ENCODE measurements at regions not wholly inside any gene's neighbourhood (a gene's known extent, or its start where the extent isn't known, plus 50 kb on each side); places are given as distances from the start of the nearest gene placed in this dataset.

GRCh38 chr11:80861193-80861592, 1420.4 kb upstream of the TENM4 start:
- Histone ChIP-seq H3K23ac (ENCODE audit: low read length) (no peak overlapping the region), H2AFZ (ENCODE audit: insufficient read depth, low read length, poor library complexity) (no peak overlapping the region), H4K91ac (ENCODE audit: low read depth, low read length) (no peak overlapping the region), H2BK12ac (ENCODE audit: low read length) (no peak overlapping the region), H3K4me2 (ENCODE audit: low read length) (no peak overlapping the region), H3K4me3 (ENCODE audit: low read depth, low read length) (no peak overlapping the region), H3K4me1 (ENCODE audit: control insufficient read depth in 1 of 2, insufficient read depth in 2 of 2, low read length in 2 of 2) (peaks cover 0 to 4% of the 10 kb centered on the region in 2 experiments), H3K18ac (ENCODE audit: low read length) (no peak overlapping the region), H3K4ac (ENCODE audit: low read depth, low read length) (no peak overlapping the region), H2BK5ac (ENCODE audit: low read depth, low read length, poor library complexity) (no peak overlapping the region), H3K79me2 (ENCODE audit: control insufficient read depth, insufficient read depth, low read length, poor library complexity) (no peaks in the 10 kb centered on the region), H3K14ac (ENCODE audit: low read length) (no peak overlapping the region), H4K12ac (ENCODE audit: low read depth, low read length) (no peak overlapping the region), H2BK120ac (ENCODE audit: insufficient read depth, low read length, poor library complexity) (no peak overlapping the region), H3K79me1 (ENCODE audit: low read length) (no peaks in the 10 kb centered on the region), H3K27ac (ENCODE audit: low read depth, low read length) (no peak overlapping the region), H3K9ac (ENCODE audit: low read length) (no peak overlapping the region), H4K8ac (ENCODE audit: low read depth, low read length) (no peak overlapping the region), H3K27me3 (ENCODE audit: insufficient read depth, low read length) (no peaks in the 10 kb centered on the region), H3K36me3 (ENCODE audit: control insufficient read depth in 1 of 2, insufficient read depth in 2 of 2, low read length in 2 of 2) (no peaks in the 10 kb centered on the region), H3K9me3 (ENCODE audit: insufficient read depth, low read depth, low read length) (no peaks in the 10 kb centered on the region), H2AK5ac (ENCODE audit: low read length) (no peak overlapping the region)
- no peak for DNase-seq

DNA sequence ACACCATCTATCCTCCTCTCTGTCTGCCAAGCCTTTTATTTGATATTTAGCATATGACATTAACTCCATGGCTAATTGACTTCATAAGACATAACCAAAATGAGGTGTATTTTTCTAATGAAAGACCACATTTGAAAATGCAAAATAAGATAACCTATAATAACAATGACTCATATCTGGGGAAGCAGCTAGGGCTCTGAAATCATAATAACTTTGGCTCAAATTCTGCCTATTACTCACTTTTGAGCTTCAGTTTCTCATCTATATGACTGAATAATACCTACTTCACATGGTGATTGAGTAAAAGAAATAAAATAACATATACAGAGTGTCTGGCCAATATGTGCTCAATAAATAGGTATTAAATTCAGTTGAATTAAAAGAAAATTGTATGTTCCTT, 1419.8 kb upstream of the TENM4 start:
- H3K27ac ChIP-seq (ENCODE audit: low read depth, low read length): no peak overlapping the region
- H3K4me2 ChIP-seq (ENCODE audit: low read length): no peak overlapping the region
- no peak overlapping the region for H3K23ac ChIP-seq (ENCODE audit: low read length)
- no peaks in the 10 kb centered on the region for H3K36me3 ChIP-seq (ENCODE audit: control insufficient read depth in 1 of 2, insufficient read depth in 2 of 2, low read length in 2 of 2)
- no peak overlapping the region for H4K8ac ChIP-seq (ENCODE audit: low read depth, low read length)
- H3K4ac ChIP-seq (ENCODE audit: low read depth, low read length): no peak overlapping the region
- H3K4me3 ChIP-seq (ENCODE audit: low read depth, low read length): no peak overlapping the region
- no peaks in the 10 kb centered on the region for H3K79me1 ChIP-seq (ENCODE audit: low read length)
- no peak overlapping the region for H3K14ac ChIP-seq (ENCODE audit: low read length)
- no peak overlapping the region for H2BK12ac ChIP-seq (ENCODE audit: low read length)
- H2BK5ac ChIP-seq (ENCODE audit: low read depth, low read length, poor library complexity): no peak overlapping the region
- H3K9ac ChIP-seq (ENCODE audit: low read length): no peak overlapping the region
- H2AFZ ChIP-seq (ENCODE audit: insufficient read depth, low read length, poor library complexity): no peak overlapping the region
- H4K12ac ChIP-seq (ENCODE audit: low read depth, low read length): no peak overlapping the region
- no peak overlapping the region for H3K18ac ChIP-seq (ENCODE audit: low read length)
- no peak overlapping the region for H2BK120ac ChIP-seq (ENCODE audit: insufficient read depth, low read length, poor library complexity)
- no peaks in the 10 kb centered on the region for H3K9me3 ChIP-seq (ENCODE audit: insufficient read depth, low read depth, low read length)
- no peak overlapping the region for H4K91ac ChIP-seq (ENCODE audit: low read depth, low read length)
- DNase-seq: no peak
- H3K4me1 ChIP-seq (ENCODE audit: control insufficient read depth in 1 of 2, insufficient read depth in 2 of 2, low read length in 2 of 2): peaks cover 0 to 4% of the 10 kb centered on the region in 2 experiments
- H2AK5ac ChIP-seq (ENCODE audit: low read length): no peak overlapping the region
- H3K27me3 ChIP-seq (ENCODE audit: insufficient read depth, low read length): no peaks in the 10 kb centered on the region
- H3K79me2 ChIP-seq (ENCODE audit: control insufficient read depth, insufficient read depth, low read length, poor library complexity): no peaks in the 10 kb centered on the region

- no CpG with 5 or more reads among the region's 1 CpG for WGBS (ENCODE audit: extremely low coverage, insufficient coverage, insufficient read length)
Measured at GRCh38 chr11:80856066-80856465, 1415.2 kb upstream of the TENM4 start.

GRCh38 chr11:80855426-80855825, 1414.6 kb upstream of the TENM4 start:
- no peak for DNase-seq
- Histone ChIP-seq H3K4ac (ENCODE audit: low read depth, low read length) (no peak overlapping the region), H3K27me3 (ENCODE audit: insufficient read depth, low read length) (no peaks in the 10 kb centered on the region), H3K79me2 (ENCODE audit: control insufficient read depth, insufficient read depth, low read length, poor library complexity) (no peaks in the 10 kb centered on the region), H3K4me1 (ENCODE audit: control insufficient read depth in 1 of 2, insufficient read depth in 2 of 2, low read length in 2 of 2) (no peaks in the 10 kb centered on the region), H2AK5ac (ENCODE audit: low read length) (no peak overlapping the region), H3K23ac (ENCODE audit: low read length) (no peak overlapping the region), H2BK120ac (ENCODE audit: insufficient read depth, low read length, poor library complexity) (no peak overlapping the region), H3K14ac (ENCODE audit: low read length) (no peak overlapping the region), H3K9ac (ENCODE audit: low read length) (no peak overlapping the region), H3K79me1 (ENCODE audit: low read length) (no peaks in the 10 kb centered on the region), H3K9me3 (ENCODE audit: insufficient read depth, low read depth, low read length) (no peaks in the 10 kb centered on the region), H3K18ac (ENCODE audit: low read length) (no peak overlapping the region), H3K36me3 (ENCODE audit: control insufficient read depth in 1 of 2, insufficient read depth in 2 of 2, low read length in 2 of 2) (no peaks in the 10 kb centered on the region), H4K91ac (ENCODE audit: low read depth, low read length) (no peak overlapping the region), H3K4me2 (ENCODE audit: low read length) (no peak overlapping the region), H3K4me3 (ENCODE audit: low read depth, low read length) (no peak overlapping the region), H2BK12ac (ENCODE audit: low read length) (no peak overlapping the region), H2AFZ (ENCODE audit: insufficient read depth, low read length, poor library complexity) (no peak overlapping the region), H4K8ac (ENCODE audit: low read depth, low read length) (no peak overlapping the region), H3K27ac (ENCODE audit: low read depth, low read length) (no peak overlapping the region), H2BK5ac (ENCODE audit: low read depth, low read length, poor library complexity) (no peak overlapping the region), H4K12ac (ENCODE audit: low read depth, low read length) (no peak overlapping the region)
- WGBS (ENCODE audit: extremely low coverage, insufficient coverage, insufficient read length): no CpG with 5 or more reads among the region's 4 CpGs

More at GRCh38 chr11:80856066-80856465, 1415.2 kb upstream of the TENM4 start:
- H3K4me1 ChIP-seq (ENCODE audit: control insufficient read depth in 1 of 2, insufficient read depth in 2 of 2, low read length in 2 of 2): no peaks in the 10 kb centered on the region
- no peak overlapping the region for H4K12ac ChIP-seq (ENCODE audit: low read depth, low read length)
- H3K9ac ChIP-seq (ENCODE audit: low read length): no peak overlapping the region
- no peak overlapping the region for H4K91ac ChIP-seq (ENCODE audit: low read depth, low read length)
- no peak overlapping the region for H3K23ac ChIP-seq (ENCODE audit: low read length)
- H3K4me2 ChIP-seq (ENCODE audit: low read length): no peak overlapping the region
- no peak overlapping the region for H2BK5ac ChIP-seq (ENCODE audit: low read depth, low read length, poor library complexity)
- H3K4ac ChIP-seq (ENCODE audit: low read depth, low read length): no peak overlapping the region
- no peak overlapping the region for H2AFZ ChIP-seq (ENCODE audit: insufficient read depth, low read length, poor library complexity)
- H3K79me2 ChIP-seq (ENCODE audit: control insufficient read depth, insufficient read depth, low read length, poor library complexity): no peaks in the 10 kb centered on the region
- H4K8ac ChIP-seq (ENCODE audit: low read depth, low read length): no peak overlapping the region
- no peaks in the 10 kb centered on the region for H3K79me1 ChIP-seq (ENCODE audit: low read length)
- H3K9me3 ChIP-seq (ENCODE audit: insufficient read depth, low read depth, low read length): no peaks in the 10 kb centered on the region
- H3K4me3 ChIP-seq (ENCODE audit: low read depth, low read length): no peak overlapping the region
- H3K27me3 ChIP-seq (ENCODE audit: insufficient read depth, low read length): no peaks in the 10 kb centered on the region
- H2BK12ac ChIP-seq (ENCODE audit: low read length): no peak overlapping the region
- H3K36me3 ChIP-seq (ENCODE audit: control insufficient read depth in 1 of 2, insufficient read depth in 2 of 2, low read length in 2 of 2): no peaks in the 10 kb centered on the region
- no peak overlapping the region for H3K18ac ChIP-seq (ENCODE audit: low read length)
- no peak overlapping the region for H2BK120ac ChIP-seq (ENCODE audit: insufficient read depth, low read length, poor library complexity)
- no peak overlapping the region for H3K27ac ChIP-seq (ENCODE audit: low read depth, low read length)
- no peak overlapping the region for H3K14ac ChIP-seq (ENCODE audit: low read length)
- no peak overlapping the region for H2AK5ac ChIP-seq (ENCODE audit: low read length)
- no peak for DNase-seq

DNA sequence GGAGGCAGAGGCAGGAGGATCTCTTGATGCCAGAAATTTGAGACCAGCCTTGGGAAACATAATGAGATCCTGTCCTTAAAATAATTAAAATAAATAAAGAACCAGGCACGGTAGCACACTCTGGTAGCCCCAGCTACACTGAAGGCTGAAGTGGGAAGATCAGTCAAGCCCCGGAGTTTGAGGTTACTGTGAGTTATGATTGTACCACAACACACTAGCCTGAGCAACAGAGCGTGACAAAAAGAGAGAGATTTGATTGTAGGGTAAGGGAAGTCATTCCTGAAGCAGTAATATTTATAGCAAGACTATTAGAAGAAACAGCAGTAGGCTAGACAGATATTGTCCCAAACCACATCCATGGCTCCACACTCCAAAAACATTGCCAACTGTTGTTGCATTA, 1408.4 kb upstream of the TENM4 start:
- H3K4me1 ChIP-seq (ENCODE audit: control insufficient read depth in 1 of 2, insufficient read depth in 2 of 2, low read length in 2 of 2): no peaks in the 10 kb centered on the region
- no peak overlapping the region for H2AK5ac ChIP-seq (ENCODE audit: low read length)
- no peak overlapping the region for H4K12ac ChIP-seq (ENCODE audit: low read depth, low read length)
- no peak overlapping the region for H4K91ac ChIP-seq (ENCODE audit: low read depth, low read length)
- H3K27me3 ChIP-seq (ENCODE audit: insufficient read depth, low read length): no peaks in the 10 kb centered on the region
- no peak overlapping the region for H3K4me2 ChIP-seq (ENCODE audit: low read length)
- no peak overlapping the region for H2AFZ ChIP-seq (ENCODE audit: insufficient read depth, low read length, poor library complexity)
- H3K18ac ChIP-seq (ENCODE audit: low read length): no peak overlapping the region
- no peaks in the 10 kb centered on the region for H3K79me1 ChIP-seq (ENCODE audit: low read length)
- H3K79me2 ChIP-seq (ENCODE audit: control insufficient read depth, insufficient read depth, low read length, poor library complexity): no peaks in the 10 kb centered on the region
- no CpG with 5 or more reads among the region's 3 CpGs for WGBS (ENCODE audit: extremely low coverage, insufficient coverage, insufficient read length)
- no peak overlapping the region for H3K9ac ChIP-seq (ENCODE audit: low read length)
- no peak overlapping the region for H4K8ac ChIP-seq (ENCODE audit: low read depth, low read length)
- no peaks in the 10 kb centered on the region for H3K36me3 ChIP-seq (ENCODE audit: control insufficient read depth in 1 of 2, insufficient read depth in 2 of 2, low read length in 2 of 2)
- no peak overlapping the region for H2BK5ac ChIP-seq (ENCODE audit: low read depth, low read length, poor library complexity)
- no peak overlapping the region for H3K4ac ChIP-seq (ENCODE audit: low read depth, low read length)
- no peak overlapping the region for H2BK120ac ChIP-seq (ENCODE audit: insufficient read depth, low read length, poor library complexity)
- no peaks in the 10 kb centered on the region for H3K9me3 ChIP-seq (ENCODE audit: insufficient read depth, low read depth, low read length)
- no peak overlapping the region for H3K4me3 ChIP-seq (ENCODE audit: low read depth, low read length)
- H3K27ac ChIP-seq (ENCODE audit: low read depth, low read length): no peak overlapping the region
- H2BK12ac ChIP-seq (ENCODE audit: low read length): no peak overlapping the region
- no peak for DNase-seq
- H3K23ac ChIP-seq (ENCODE audit: low read length): no peak overlapping the region
- H3K14ac ChIP-seq (ENCODE audit: low read length): no peak overlapping the region

Measured in trophoblast cell (in vitro differentiated cells and primary cell).